Activated CD8-positive, alpha-beta memory T cell treated with anti-CD3 and anti-CD28 coated beads for 24 hours (primary cell): ENCODE measurements at regions not wholly inside any gene's neighbourhood (a gene's known extent, or its start where the extent isn't known, plus 50 kb on each side); places are given as distances from the start of the nearest gene placed in this dataset.
"Not testable (repeated sequence)": the region's sequence is repeated elsewhere in the genome, so short reads cannot be mapped to it uniquely, and the experiment has no call there.

Source experiments
- DNase-seq: peaks from one replicate; pipeline ENCODE4 v3.0.0-alpha.2; 2020

- no peak for DNase-seq
Observed at GRCh38 chr6:15897063-15897876, 231.6 kb upstream of the MYLIP start.

- DNase-seq: no peak
Observed at GRCh38 chr6:15894973-15895725, 232.3 kb upstream of the DTNBP1 start.

DNA sequence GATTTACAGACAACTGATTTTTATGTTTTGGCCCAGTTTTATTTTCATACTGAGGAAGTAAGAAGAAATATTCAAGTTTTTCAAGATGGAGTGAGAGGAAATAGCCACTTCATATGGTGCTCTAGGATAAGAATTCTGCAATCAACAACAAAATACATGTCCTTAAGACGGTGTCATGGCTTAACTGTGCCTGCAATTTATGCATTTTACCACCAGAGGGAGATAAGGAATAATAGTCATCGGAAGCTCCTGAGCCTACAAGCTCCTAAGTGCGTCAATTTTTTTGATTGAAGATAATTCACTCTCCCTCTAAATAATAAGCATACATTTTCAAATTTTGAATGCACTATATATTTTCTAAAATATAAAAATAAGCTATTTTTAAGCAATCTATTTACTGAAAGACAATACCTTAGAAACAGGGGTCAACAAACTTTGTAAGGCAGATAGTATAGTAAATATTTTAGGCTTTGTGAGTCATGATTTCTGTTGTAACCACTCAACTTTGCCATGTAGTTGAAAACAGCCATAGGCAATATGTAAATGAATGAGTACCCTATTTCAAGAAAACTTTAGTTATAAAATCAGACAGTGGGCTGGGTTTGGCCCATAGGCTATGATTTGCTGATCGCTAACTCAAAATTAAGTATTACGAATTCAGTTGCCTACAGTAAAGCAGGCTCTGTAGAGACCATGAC lies 230.9 kb upstream of the DTNBP1 start:
- DNase-seq: no peak

- no peak for DNase-seq
Observed at GRCh38 chr6:15892369-15892768, 229.5 kb upstream of the DTNBP1 start.

GRCh38 chr6:15888798-15889772 lies 226.3 kb upstream of the DTNBP1 start:
- no peak for DNase-seq

GRCh38 chr6:15887491-15888461 lies 224.9 kb upstream of the DTNBP1 start:
- no peak for DNase-seq

- DNase-seq: no peak
Observed at GRCh38 chr6:15885624-15886023, 222.8 kb upstream of the DTNBP1 start.

GRCh38 chr6:15883593-15883992 lies 220.8 kb upstream of the DTNBP1 start:
- DNase-seq: not testable (repeated sequence)

GRCh38 chr6:15882915-15883314 lies 220.1 kb upstream of the DTNBP1 start:
- no peak for DNase-seq

- no peak for DNase-seq
Observed at GRCh38 chr6:15882345-15882744, 219.5 kb upstream of the DTNBP1 start.

DNA sequence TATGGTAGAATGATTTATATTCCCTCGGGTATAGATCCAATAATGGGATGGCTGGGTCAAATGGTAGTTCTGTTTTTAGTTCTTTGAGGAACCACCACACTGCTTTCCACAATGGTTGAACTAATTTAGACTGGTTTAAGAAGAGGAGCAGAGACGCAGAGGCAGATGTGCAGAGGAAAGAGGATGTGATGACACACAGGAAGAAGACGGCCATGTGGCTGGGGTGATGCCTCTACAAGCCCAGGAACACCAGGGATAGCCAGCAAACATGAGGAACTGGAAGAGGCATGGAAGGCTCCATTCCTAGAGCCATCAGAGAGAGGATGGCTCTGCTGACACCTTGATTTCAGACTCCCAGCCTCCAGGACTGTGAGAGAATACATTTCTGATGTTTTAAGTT lies 218.3 kb upstream of the DTNBP1 start:
- DNase-seq: no peak

- no peak for DNase-seq
Observed at GRCh38 chr6:15880262-15880973, 217.6 kb upstream of the DTNBP1 start.

DNA sequence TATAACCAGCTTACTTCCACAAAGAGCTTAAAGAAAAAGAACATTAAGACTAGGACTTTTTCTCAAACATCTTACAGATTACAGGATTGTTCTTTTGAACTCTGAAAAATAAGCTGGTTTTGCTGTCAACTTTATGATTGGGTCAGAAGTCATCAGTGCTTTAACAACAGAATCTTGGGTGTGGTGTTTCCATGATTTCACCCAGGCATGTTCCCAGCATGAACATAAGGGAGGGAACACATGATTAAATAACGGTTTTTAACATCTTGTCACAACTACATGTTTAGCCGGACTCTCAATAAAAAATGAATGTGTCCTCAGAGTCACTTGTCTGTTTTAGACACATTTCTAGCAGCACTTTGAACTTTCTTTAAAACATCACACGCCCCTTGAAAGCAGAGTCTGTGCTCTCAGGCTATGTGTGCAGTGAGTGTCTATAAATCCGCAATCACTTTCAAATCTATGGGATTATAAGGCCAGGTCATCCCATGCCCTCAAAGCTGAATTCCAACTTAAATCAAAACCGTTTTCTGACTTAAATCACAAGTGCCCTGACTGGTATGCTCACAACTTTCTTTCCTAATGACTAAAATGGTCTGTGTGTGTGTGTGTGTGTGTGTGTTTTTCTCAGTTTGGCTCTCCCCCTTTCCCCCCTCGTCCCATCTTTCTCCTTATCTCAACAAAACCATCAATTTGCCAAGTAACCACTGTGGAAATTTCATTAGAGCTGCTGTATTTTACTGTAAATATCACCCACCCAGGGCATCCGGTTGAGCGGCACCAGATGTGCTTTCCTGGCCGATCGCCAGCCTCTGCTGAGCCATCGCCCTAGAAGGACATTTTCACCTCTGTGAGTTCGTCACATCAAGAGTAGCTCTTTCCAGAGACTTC lies 216.8 kb upstream of the DTNBP1 start:
- peak; percentile 65 for DNase-seq

GRCh38 chr6:15877231-15877630 lies 214.4 kb upstream of the DTNBP1 start:
- DNase-seq: no peak

GRCh38 chr6:15876406-15876805 lies 213.6 kb upstream of the DTNBP1 start:
- DNase-seq: no peak

GRCh38 chr6:15875797-15876196 lies 213.0 kb upstream of the DTNBP1 start:
- DNase-seq: no peak

- no peak for DNase-seq
Observed at GRCh38 chr6:15874821-15875220, 212.0 kb upstream of the DTNBP1 start.

- DNase-seq: no peak
Observed at GRCh38 chr6:15874326-15874725, 211.5 kb upstream of the DTNBP1 start.
